ENCODE measurements at regions not wholly inside any gene's neighbourhood (a gene's known extent, or its start where the extent isn't known, plus 50 kb on each side); places are given as distances from the start of the nearest gene placed in this dataset.
"Not testable (repeated sequence)": the region's sequence is repeated elsewhere in the genome, so short reads cannot be mapped to it uniquely, and the experiment has no call there.

DNA sequence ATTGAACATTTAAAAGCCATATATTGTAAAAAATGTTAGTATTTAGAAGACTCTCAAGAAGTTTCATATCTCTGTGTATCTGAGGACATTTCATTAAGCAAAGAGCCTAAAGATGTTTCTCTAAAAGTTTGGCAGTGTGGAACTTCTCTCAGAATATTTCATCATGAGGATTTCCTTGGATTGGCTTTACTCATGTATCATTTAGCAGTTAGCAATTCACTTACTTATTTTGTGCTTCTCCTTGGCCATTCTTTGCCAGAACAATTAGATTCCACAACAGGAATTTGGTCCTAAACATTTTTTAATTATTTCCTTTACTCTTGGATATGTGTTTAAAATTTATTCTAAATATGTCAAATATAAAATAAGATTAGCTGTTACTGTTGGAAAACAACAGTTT is 345.0 kb upstream of the LRRTM4 start:
- DNase-seq (ENCODE audit: low spot score), result no peak
- Histone ChIP-seq H3K4me3 (no peak overlapping the region), H3K27me3 (no peaks in the 10 kb centered on the region), H3K36me3 (no peaks in the 10 kb centered on the region), H3K4me1 (no peaks in the 10 kb centered on the region), H3K9me3 (no peaks in the 10 kb centered on the region), H3K27ac (no peak overlapping the region)
- TF ChIP-seq CTCF (IDR thresholded peaks at IDR 0.05), result no peak

- no peak for DNase-seq (ENCODE audit: low spot score)
- no peaks in the 10 kb centered on the region for H3K27me3 ChIP-seq
- no peak for TF ChIP-seq CTCF (IDR thresholded peaks at IDR 0.05)
- H3K9me3 ChIP-seq, result no peaks in the 10 kb centered on the region
- H3K27ac ChIP-seq, result no peak overlapping the region
- no peaks in the 10 kb centered on the region for H3K4me1 ChIP-seq
- H3K4me3 ChIP-seq, result no peak overlapping the region
- no peaks in the 10 kb centered on the region for H3K36me3 ChIP-seq
Observed at GRCh38 chr2:77873506-77873905, 351.3 kb upstream of the LRRTM4 start.

DNA sequence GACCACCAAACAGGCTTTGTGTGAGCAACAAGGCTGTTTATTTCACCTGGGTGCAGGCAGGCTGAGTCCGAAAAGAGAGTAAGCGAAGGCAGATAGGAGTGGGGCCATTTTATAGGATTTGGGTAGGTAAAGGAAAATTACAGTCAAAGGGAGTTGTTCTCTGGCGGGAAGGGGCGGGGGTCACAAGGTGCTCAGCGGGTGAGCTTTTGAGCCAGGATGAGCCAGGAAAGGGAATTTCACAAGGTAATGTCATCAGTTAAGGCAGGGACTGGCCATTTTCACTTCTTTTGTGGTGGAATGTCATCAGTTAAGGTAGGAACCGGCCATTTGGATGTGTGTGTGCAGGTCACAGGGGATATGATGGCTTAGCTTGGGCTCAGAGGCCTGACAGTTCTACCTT is 378.0 kb upstream of the LRRTM4 start:
- not testable (repeated sequence) for H3K27ac ChIP-seq; H3K27me3 ChIP-seq; H3K4me3 ChIP-seq; H3K36me3 ChIP-seq; DNase-seq (ENCODE audit: low spot score); H3K9me3 ChIP-seq; H3K4me1 ChIP-seq

- TF ChIP-seq CTCF (IDR thresholded peaks at IDR 0.05), result no peak
- H3K27ac ChIP-seq, result no peak overlapping the region
Observed at GRCh38 chr2:77910136-77910535, 388.0 kb upstream of the LRRTM4 start.

GRCh38 chr2:77920838-77921366 is 398.7 kb upstream of the LRRTM4 start:
- Histone ChIP-seq H3K27ac (no peak overlapping the region), H3K9me3 (no peaks in the 10 kb centered on the region), H3K27me3 (no peaks in the 10 kb centered on the region), H3K36me3 (no peaks in the 10 kb centered on the region), H3K4me3 (no peak overlapping the region), H3K4me1 (no peaks in the 10 kb centered on the region)
- no peak for DNase-seq (ENCODE audit: low spot score)
- TF ChIP-seq CTCF (IDR thresholded peaks at IDR 0.05), result no peak

More at GRCh38 chr2:77910136-77910535, 388.0 kb upstream of the LRRTM4 start:
- no peak overlapping the region for H3K4me3 ChIP-seq
- H3K27me3 ChIP-seq, result no peaks in the 10 kb centered on the region
- no peaks in the 10 kb centered on the region for H3K36me3 ChIP-seq
- DNase-seq (ENCODE audit: low spot score), result no peak
- no peaks in the 10 kb centered on the region for H3K4me1 ChIP-seq
- H3K9me3 ChIP-seq, result no peaks in the 10 kb centered on the region

DNA sequence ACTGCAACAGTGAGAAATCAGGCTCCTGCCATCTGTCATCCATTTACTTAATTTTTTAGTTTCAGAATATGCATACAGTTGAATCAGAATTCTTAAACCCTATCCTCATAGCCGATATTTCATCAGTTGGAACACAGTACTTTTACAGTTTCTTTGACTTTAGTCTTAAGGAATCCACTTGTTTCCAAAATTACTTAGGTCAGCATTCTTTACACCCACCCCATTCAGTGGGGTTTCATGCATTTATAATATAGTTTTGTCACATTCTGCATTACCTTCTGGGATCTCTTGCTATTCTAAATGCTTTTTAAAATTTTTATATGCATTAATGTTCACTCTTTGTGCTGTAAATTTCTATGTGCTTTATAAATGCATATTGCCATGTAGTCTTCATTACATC is 400.4 kb upstream of the LRRTM4 start:
- Histone ChIP-seq H3K27me3 (no peaks in the 10 kb centered on the region), H3K27ac (no peak overlapping the region), H3K4me1 (no peaks in the 10 kb centered on the region), H3K36me3 (no peaks in the 10 kb centered on the region), H3K9me3 (no peaks in the 10 kb centered on the region), H3K4me3 (no peak overlapping the region)
- TF ChIP-seq CTCF (IDR thresholded peaks at IDR 0.05), result no peak
- DNase-seq (ENCODE audit: low spot score), result no peak

Data from right atrium auricular region (tissue), 2 donors.